ENCODE measurements at regions not wholly inside any gene's neighbourhood (a gene's known extent, or its start where the extent isn't known, plus 50 kb on each side); places are given as distances from the start of the nearest gene placed in this dataset.

DNA sequence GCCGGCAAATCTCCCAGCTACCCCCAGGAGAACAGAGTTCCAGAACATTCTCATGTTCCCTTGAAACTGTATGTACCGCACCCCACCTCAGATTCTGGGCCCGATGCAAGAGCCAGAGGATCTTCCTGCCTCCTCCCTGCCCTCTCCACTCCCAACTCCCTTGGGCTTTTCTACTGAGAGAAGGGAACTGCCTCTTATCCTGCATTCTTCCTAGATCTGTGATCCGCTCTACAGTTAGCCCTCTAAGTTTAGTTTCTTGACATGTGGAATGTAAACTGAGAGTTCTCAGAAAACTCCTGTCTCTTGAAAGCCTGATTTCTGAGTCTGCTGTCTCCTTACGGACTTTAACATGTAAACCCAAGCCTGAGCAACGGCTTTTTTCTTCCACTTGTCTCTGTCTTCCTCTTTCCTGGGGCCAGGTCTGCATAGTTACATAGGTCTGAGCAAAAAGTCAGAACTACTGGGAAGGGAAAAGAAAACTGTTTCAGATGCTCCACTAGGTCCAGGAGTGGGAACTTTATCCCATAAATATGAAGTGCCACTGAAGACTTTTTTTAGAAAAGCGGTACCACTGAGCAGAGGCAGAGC is 86.5 kb upstream of the TNFAIP3 start:
- no peak for TF ChIP-seq CTCF (conservative IDR thresholded peaks at IDR 0.05; ENCODE audit: low read depth)
- ChIA-PET CTCF (interaction anchor here (0.6 kb wide), 1 partner anchor 1911 kb away, joined by 6 read pairs; no protein-coding TSS in a partner anchor), POLR2A (ENCODE audit: low non-redundant PET) (no interaction called here)
- H3K27ac ChIP-seq = no peak overlapping the region
- no peak for DNase-seq (ENCODE audit: low spot score)

GRCh38 chr6:137781639-137782038 is 85.4 kb upstream of the TNFAIP3 start:
- ChIA-PET CTCF (no interaction called here), POLR2A (ENCODE audit: low non-redundant PET) (no interaction called here)
- H3K27ac ChIP-seq = no peak overlapping the region
- no peak for DNase-seq (ENCODE audit: low spot score)
- TF ChIP-seq CTCF (conservative IDR thresholded peaks at IDR 0.05; ENCODE audit: low read depth) = no peak

DNA sequence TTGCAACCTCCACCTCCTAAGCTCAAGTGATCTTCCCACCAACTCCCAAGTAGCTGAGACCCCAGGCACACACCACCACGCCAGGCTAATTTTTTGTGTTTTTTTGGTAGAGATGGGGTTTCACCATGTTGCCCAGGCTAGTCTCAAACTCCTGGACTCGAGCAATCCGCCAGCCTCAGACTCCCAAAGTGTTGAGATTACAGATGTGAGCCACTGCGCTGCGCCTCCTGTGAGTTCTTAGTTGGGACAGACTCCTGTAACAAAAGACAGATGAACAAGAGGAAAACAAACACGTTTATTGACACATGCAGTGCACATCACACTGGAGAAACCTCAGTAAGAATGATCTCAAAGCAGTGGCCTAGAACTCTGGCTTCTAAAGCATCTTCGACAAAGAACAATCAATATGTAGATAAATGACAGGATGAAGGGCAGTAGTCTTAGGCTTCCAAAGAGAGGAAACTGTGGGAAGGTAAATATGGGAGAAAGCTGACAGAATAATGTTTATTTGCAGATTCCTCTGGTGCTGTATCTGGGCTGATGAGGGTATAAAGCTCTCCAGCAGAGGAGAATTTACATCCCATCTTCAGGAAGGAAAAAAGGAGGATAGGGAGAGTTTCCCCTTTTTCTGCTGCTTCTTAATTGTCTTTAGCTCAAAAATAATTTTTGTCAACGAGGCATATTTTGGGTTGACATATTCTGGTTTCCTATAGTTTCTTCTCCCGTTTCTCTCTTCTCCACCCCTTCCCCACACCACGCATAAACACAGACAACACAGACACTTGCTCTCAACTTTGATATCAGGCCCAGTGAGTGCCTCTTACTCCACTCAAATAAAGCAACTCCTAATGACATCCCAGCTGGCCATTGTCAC is 84.7 kb upstream of the TNFAIP3 start:
- DNase-seq (ENCODE audit: low spot score) = no peak
- no peak overlapping the region for H3K27ac ChIP-seq
- ChIA-PET POLR2A (ENCODE audit: low non-redundant PET) (interaction anchor here (0.5 kb wide), 1 partner anchor 1058 kb away, joined by 3 read pairs; no protein-coding TSS in a partner anchor), CTCF (interaction anchor here (0.6 to 1.5 kb wide), 2 partner anchors 9 to 17 kb away, joined by 3 to 4 read pairs; no protein-coding TSS in a partner anchor)
- TF ChIP-seq CTCF (conservative IDR thresholded peaks at IDR 0.05; ENCODE audit: low read depth) = no peak

DNA sequence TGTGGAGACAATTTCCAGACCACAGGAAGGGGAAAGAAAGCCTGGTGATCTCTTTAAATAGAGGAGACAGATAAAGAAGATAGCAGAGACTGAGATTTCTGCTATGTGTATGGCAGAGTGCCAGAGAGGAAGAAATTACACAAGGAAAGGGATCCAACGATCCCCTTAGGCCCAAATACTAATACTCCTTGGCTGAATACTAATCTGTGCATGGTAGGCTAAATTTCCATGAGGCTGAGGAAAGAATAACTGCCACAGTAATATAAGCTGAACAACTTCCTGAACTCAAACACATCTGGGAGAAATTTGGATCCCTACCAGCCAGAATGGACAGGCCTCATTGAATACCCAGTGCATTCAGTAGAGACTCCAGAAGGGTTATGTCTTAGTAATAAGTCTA is 83.3 kb upstream of the TNFAIP3 start:
- H3K27ac ChIP-seq = no peak overlapping the region
- no peak for DNase-seq (ENCODE audit: low spot score)
- POLR2A ChIA-PET (ENCODE audit: low non-redundant PET) = no interaction called here
- CTCF ChIA-PET = no interaction called here
- TF ChIP-seq CTCF (conservative IDR thresholded peaks at IDR 0.05; ENCODE audit: low read depth) = no peak

- POLR2A ChIA-PET (ENCODE audit: low non-redundant PET) = no interaction called here
- TF ChIP-seq CTCF (conservative IDR thresholded peaks at IDR 0.05; ENCODE audit: low read depth) = no peak
- no peak overlapping the region for H3K27ac ChIP-seq
- CTCF ChIA-PET = no interaction called here
- DNase-seq (ENCODE audit: low spot score) = no peak
Observed at GRCh38 chr6:137784583-137784982, 82.5 kb upstream of the TNFAIP3 start.

GRCh38 chr6:137787016-137787415 is 80.0 kb upstream of the TNFAIP3 start:
- no peak overlapping the region for H3K27ac ChIP-seq
- TF ChIP-seq CTCF (conservative IDR thresholded peaks at IDR 0.05; ENCODE audit: low read depth) = no peak
- no peak for DNase-seq (ENCODE audit: low spot score)
- ChIA-PET POLR2A (ENCODE audit: low non-redundant PET) (no interaction called here), CTCF (interaction anchor here (0.6 to 1.1 kb wide), 2 partner anchors 79 to 453 kb away, joined by 3 to 9 read pairs; no protein-coding TSS in a partner anchor)

All from RWPE1 (cell line).